Osteocyte (in vitro differentiated cells): ENCODE measurements at regions not wholly inside any gene's neighbourhood (a gene's known extent, or its start where the extent isn't known, plus 50 kb on each side); places are given as distances from the start of the nearest gene placed in this dataset.

Experiments used
- DNase-seq: peaks from one replicate; pipeline ENCODE4 v3.0.0; 2021; ENCODE audit warnings: mixed read lengths; ENCODE audit not compliant: unreplicated experiment; ENCODE audit errors: extremely low spot score
- H3K27ac Mint-ChIP-seq: one replicate; pipeline ENCODE4 v1.8.0; 2021; ENCODE audit warnings: mild to moderate bottlenecking, mixed read lengths; ENCODE audit not compliant: unreplicated experiment
- H3K27me3 Mint-ChIP-seq: one replicate; pipeline ENCODE4 v1.8.0; 2021; ENCODE audit warnings: mixed read lengths; ENCODE audit not compliant: unreplicated experiment
- H3K36me3 Mint-ChIP-seq: one replicate; pipeline ENCODE4 v1.8.0; 2021; ENCODE audit warnings: mixed read lengths; ENCODE audit not compliant: unreplicated experiment
- H3K4me1 Mint-ChIP-seq: one replicate; pipeline ENCODE4 v1.8.0; 2021; ENCODE audit warnings: mixed read lengths; ENCODE audit not compliant: unreplicated experiment
- H3K4me3 Mint-ChIP-seq: one replicate; pipeline ENCODE4 v1.8.0; 2021; ENCODE audit warnings: mild to moderate bottlenecking, moderate library complexity, mixed read lengths; ENCODE audit not compliant: unreplicated experiment
- H3K9me3 Mint-ChIP-seq: one replicate; pipeline ENCODE4 v1.8.0; 2021; ENCODE audit warnings: mixed read lengths; ENCODE audit not compliant: unreplicated experiment
- TF ChIP-seq, protein P1 (sequence below): fragments of 200-600 bp; sonication (generic); IDR thresholded peaks from 2 replicates; pipeline ENCODE4 v1.5.0; 2021; ENCODE audit warnings: antibody characterized with exemption, mild to moderate bottlenecking, moderate library complexity

DNA sequence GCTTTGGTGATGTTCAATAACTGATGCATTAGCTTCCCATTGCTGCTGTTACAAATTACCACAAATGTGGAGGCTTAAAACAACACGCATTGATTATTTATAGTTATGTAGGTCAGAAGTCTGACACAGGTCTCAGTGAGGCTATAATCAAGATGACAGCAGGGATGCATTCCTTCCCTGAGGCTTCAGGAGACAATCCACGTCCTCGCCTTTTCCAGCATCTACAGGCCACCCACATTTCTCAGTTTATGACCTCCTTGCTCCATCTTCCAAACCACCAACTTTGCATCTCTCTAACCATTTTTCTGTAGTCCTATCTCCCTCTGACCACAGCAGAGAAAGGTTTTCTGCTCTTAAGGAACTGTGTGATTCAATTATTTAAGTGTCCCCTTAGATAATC, 92.5 kb downstream of the GASK1B start:
- Mint-ChIP-seq H3K27me3 (no peaks in the 10 kb centered on the region), H3K36me3 (no peaks in the 10 kb centered on the region), H3K4me1 (peaks cover 14% of the 10 kb centered on the region), H3K4me3 (no peak overlapping the region), H3K27ac (no peak overlapping the region), H3K9me3 (peaks cover 7% of the 10 kb centered on the region)
- DNase-seq, result no peak
- TF ChIP-seq, protein P1, sequence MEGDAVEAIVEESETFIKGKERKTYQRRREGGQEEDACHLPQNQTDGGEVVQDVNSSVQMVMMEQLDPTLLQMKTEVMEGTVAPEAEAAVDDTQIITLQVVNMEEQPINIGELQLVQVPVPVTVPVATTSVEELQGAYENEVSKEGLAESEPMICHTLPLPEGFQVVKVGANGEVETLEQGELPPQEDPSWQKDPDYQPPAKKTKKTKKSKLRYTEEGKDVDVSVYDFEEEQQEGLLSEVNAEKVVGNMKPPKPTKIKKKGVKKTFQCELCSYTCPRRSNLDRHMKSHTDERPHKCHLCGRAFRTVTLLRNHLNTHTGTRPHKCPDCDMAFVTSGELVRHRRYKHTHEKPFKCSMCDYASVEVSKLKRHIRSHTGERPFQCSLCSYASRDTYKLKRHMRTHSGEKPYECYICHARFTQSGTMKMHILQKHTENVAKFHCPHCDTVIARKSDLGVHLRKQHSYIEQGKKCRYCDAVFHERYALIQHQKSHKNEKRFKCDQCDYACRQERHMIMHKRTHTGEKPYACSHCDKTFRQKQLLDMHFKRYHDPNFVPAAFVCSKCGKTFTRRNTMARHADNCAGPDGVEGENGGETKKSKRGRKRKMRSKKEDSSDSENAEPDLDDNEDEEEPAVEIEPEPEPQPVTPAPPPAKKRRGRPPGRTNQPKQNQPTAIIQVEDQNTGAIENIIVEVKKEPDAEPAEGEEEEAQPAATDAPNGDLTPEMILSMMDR, result no peak

DNA sequence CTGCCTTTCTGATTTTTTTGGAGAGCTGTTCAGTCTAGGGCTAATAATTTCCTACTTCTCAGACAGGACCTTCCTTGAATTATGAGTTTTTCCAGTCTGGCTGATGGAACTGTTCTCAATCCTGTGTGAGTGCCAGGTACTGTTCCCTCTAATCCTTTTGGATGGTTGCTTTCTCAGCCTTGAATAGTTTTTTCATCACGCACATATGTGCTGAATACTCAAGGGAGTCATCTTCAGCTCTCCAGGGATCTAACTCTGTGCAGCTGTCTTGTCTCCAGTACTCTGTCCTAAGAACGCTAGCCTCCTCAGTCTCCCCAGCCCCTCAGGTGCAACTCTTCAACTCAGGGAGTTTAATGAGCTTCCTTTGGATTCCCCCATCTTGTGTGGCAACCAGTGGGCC, 93.2 kb downstream of the GASK1B start:
- TF ChIP-seq, protein P1, result no peak
- Mint-ChIP-seq H3K4me1 (peaks cover 14% of the 10 kb centered on the region), H3K36me3 (no peaks in the 10 kb centered on the region), H3K4me3 (no peak overlapping the region), H3K9me3 (peaks cover 7% of the 10 kb centered on the region), H3K27ac (no peak overlapping the region), H3K27me3 (no peaks in the 10 kb centered on the region)
- DNase-seq, result no peak

DNA sequence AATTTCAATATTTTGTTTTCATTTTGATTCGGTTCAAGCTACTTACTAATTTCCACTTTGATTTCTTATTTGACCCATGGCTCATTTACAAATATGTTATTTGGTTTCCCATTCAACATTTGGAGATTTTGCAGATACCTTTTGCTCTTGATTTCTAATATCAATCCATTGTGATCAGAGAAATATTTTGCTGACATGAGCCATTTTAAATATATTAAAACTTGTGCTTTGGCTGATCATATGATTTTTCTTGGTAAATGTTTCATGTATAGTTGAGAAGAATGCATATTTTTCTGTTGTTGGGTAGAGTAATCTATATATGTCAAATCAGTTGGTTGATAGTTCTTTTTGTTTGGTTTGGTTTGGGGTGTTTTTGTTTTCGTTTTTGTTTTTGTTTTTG, 95.0 kb downstream of the GASK1B start:
- no peak overlapping the region for H3K27ac Mint-ChIP-seq
- TF ChIP-seq, protein P1, result no peak
- no peak overlapping the region for H3K4me3 Mint-ChIP-seq
- peaks cover 14% of the 10 kb centered on the region for H3K4me1 Mint-ChIP-seq
- no peaks in the 10 kb centered on the region for H3K27me3 Mint-ChIP-seq
- no peaks in the 10 kb centered on the region for H3K9me3 Mint-ChIP-seq
- H3K36me3 Mint-ChIP-seq, result no peaks in the 10 kb centered on the region
- DNase-seq, result no peak

DNA sequence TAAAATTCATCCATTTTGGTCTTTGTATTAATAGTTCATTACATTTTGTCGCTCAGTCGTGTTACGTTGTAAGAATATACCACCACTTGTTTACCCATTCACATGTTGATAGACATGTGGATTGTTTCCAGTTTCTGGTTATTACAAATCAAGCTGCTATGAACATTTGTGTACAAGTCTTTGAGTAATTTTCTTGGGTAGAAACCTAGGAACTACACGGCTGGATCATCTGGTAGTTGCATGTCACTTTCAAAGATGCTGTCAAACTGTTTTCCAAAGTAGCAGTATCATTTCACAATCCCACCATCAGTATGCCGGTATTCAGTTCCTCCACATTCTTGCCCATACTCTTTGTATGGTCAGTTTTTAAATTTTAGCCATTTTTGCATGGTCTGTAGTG, 98.0 kb downstream of the GASK1B start:
- Mint-ChIP-seq H3K4me3 (no peak overlapping the region), H3K36me3 (no peaks in the 10 kb centered on the region)

DNA sequence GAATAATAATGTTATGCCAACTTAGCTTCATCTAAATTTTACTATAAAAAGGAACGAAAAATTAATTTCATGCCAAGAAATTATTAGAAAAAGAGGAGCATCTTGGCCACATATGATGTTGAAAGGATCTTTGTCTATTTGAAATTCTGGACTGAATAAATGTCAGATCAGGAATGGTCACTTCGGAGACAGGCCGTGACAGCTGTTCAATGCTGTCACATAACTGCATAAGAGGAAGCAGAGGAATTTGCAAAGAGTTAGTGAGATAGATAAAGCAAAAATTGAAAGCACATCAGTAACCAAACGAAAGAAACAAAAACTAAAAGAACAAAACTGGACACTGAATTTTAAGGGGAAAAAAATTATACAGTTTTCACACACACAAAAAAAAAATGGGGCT, 100.9 kb downstream of the GASK1B start:
- TF ChIP-seq, protein P1, result no peak
- H3K9me3 Mint-ChIP-seq, result no peaks in the 10 kb centered on the region
- H3K27ac Mint-ChIP-seq, result no peak overlapping the region
- H3K4me1 Mint-ChIP-seq, result peaks cover 12% of the 10 kb centered on the region
- no peak overlapping the region for H3K4me3 Mint-ChIP-seq
- H3K27me3 Mint-ChIP-seq, result no peaks in the 10 kb centered on the region
- DNase-seq, result no peak
- no peaks in the 10 kb centered on the region for H3K36me3 Mint-ChIP-seq

More for the DNA sequence above, 98.0 kb downstream of the GASK1B start:
- Mint-ChIP-seq H3K9me3 (no peaks in the 10 kb centered on the region), H3K4me1 (peaks cover 5% of the 10 kb centered on the region), H3K27me3 (no peaks in the 10 kb centered on the region), H3K27ac (no peak overlapping the region)
- DNase-seq, result no peak
- TF ChIP-seq, protein P1, result no peak
